GM12872 (cell line): ENCODE measurements at regions not wholly inside any gene's neighbourhood (a gene's known extent, or its start where the extent isn't known, plus 50 kb on each side); places are given as distances from the start of the nearest gene placed in this dataset.

Experiments
- CTCF ChIP-seq: IDR thresholded peaks from 3 replicates; pipeline ENCODE4 v1.5.1; 2011; ENCODE audit warnings: low read depth, mild to moderate bottlenecking, low read length, moderate library complexity; ENCODE audit not compliant: insufficient read depth

GRCh38 chr3:75254685-75255084, 409.4 kb upstream of the FRG2C start:
- TF ChIP-seq CTCF = no peak

- peak; percentile 16; the same call in 1 of the 3 replicates for TF ChIP-seq CTCF
Measured at GRCh38 chr3:75258825-75259683, 405.1 kb upstream of the FRG2C start.

GRCh38 chr3:75262661-75263060, 401.5 kb upstream of the FRG2C start:
- no peak for TF ChIP-seq CTCF

- no peak for TF ChIP-seq CTCF
Measured at GRCh38 chr3:75265897-75266296, 398.2 kb upstream of the FRG2C start.

- no peak for TF ChIP-seq CTCF
Measured at GRCh38 chr3:75272691-75273090, 391.4 kb upstream of the FRG2C start.

- peak; percentile 15; the same call in 1 of the 3 replicates for TF ChIP-seq CTCF
Measured at GRCh38 chr3:75294124-75294523, 370.0 kb upstream of the FRG2C start.

GRCh38 chr3:75295013-75295412, 369.1 kb upstream of the FRG2C start:
- no peak for TF ChIP-seq CTCF

GRCh38 chr3:75296858-75297257, 367.3 kb upstream of the FRG2C start:
- TF ChIP-seq CTCF = no peak
